ENCODE measurements at regions not wholly inside any gene's neighbourhood (a gene's known extent, or its start where the extent isn't known, plus 50 kb on each side); places are given as distances from the start of the nearest gene placed in this dataset.

- H3K4me3 ChIP-seq (ENCODE audit: low read depth, low read length), result no peak overlapping the region
- no peak for TF ChIP-seq CTCF (IDR thresholded peaks at IDR 0.05; ENCODE audit: borderline replicate concordance, insufficient read depth, low read depth, low read length)
Observed at GRCh38 chr15:101539930-101540329, 50.4 kb upstream of the PCSK6 start.

- no peak overlapping the region for H3K4me3 ChIP-seq (ENCODE audit: low read depth, low read length)
- no peak for TF ChIP-seq CTCF (IDR thresholded peaks at IDR 0.05; ENCODE audit: borderline replicate concordance, insufficient read depth, low read depth, low read length)
Observed at GRCh38 chr15:101539492-101539891, 50.0 kb upstream of the PCSK6 start.

All from GM12875 (cell line).